Hypothalamus (tissue), 51 donors: ENCODE measurements at regions not wholly inside any gene's neighbourhood (a gene's known extent, or its start where the extent isn't known, plus 50 kb on each side); places are given as distances from the start of the nearest gene placed in this dataset.
"Not testable (repeated sequence)": the region's sequence is repeated elsewhere in the genome, so short reads cannot be mapped to it uniquely, and the experiment has no call there.

Source experiments
- DNase-seq, 51 donors: peaks; one replicate each; lab custom pipeline; 2025; lab: John Stamatoyannopoulos, UW

- no peak for DNase-seq
These were observed 183.4 kb downstream of the NFKBIZ start for GRCh38 chr3:102032491-102033383.

GRCh38 chr3:102034639-102035451, 185.5 kb downstream of the NFKBIZ start:
- DNase-seq, result no peak

- DNase-seq, result no peak
These were observed 186.7 kb downstream of the NFKBIZ start for GRCh38 chr3:102036017-102036416.

GRCh38 chr3:102036472-102036871, 187.2 kb downstream of the NFKBIZ start:
- DNase-seq, result no peak

- no peak for DNase-seq
These were observed 187.9 kb downstream of the NFKBIZ start for GRCh38 chr3:102037209-102037608.

GRCh38 chr3:102037791-102038190, 188.5 kb downstream of the NFKBIZ start:
- no peak for DNase-seq

- peak in 4 of 51 donors; percentile 3 to 12 (median 6) for DNase-seq
These were observed 189.3 kb downstream of the NFKBIZ start for GRCh38 chr3:102038477-102039142.

GRCh38 chr3:102040144-102040543, 190.8 kb downstream of the NFKBIZ start:
- not testable (repeated sequence) for DNase-seq

- no peak for DNase-seq
These were observed 204.2 kb downstream of the NFKBIZ start for GRCh38 chr3:102053375-102053989.

- DNase-seq, result no peak
These were observed 205.3 kb downstream of the NFKBIZ start for GRCh38 chr3:102054543-102055080.

- no peak for DNase-seq
These were observed 208.6 kb downstream of the NFKBIZ start for GRCh38 chr3:102057781-102058421.

GRCh38 chr3:102059145-102059943, 210.0 kb downstream of the NFKBIZ start:
- DNase-seq, result no peak

GRCh38 chr3:102060814-102061213, 211.5 kb downstream of the NFKBIZ start:
- no peak for DNase-seq

GRCh38 chr3:102063572-102063971, 214.3 kb downstream of the NFKBIZ start:
- DNase-seq, result no peak

GRCh38 chr3:102066470-102066869, 217.2 kb downstream of the NFKBIZ start:
- DNase-seq, result no peak

GRCh38 chr3:102068327-102068726, 219.0 kb downstream of the NFKBIZ start:
- peak in 1 of 51 donors; percentile 35 for DNase-seq

GRCh38 chr3:102068736-102069135, 219.4 kb downstream of the NFKBIZ start:
- DNase-seq, result no peak

GRCh38 chr3:102069211-102069662, 219.9 kb downstream of the NFKBIZ start:
- DNase-seq, result peak in 1 of 51 donors; percentile 14

- DNase-seq, result no peak
These were observed 225.6 kb downstream of the NFKBIZ start for GRCh38 chr3:102074946-102075345.
